ENCODE measurements at regions not wholly inside any gene's neighbourhood (a gene's known extent, or its start where the extent isn't known, plus 50 kb on each side); places are given as distances from the start of the nearest gene placed in this dataset.

DNA sequence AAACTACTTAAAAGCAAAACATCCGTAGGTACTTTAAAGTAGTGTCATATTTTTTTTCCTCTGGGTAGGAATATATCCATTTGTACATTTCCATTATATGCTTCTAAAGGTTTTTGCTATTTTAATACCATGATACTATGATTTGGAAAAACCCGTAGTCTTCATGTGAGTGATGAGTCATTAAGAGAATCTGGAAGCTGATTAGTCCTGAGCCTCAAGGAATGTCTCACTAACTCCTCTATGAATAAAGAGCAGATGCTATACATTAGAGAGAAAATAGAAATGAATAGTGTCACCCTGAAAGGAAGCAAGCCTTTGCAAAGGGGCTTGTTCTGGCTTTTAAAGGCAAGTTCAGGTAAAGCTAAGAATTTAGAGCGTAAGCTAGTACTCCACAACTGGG, 432.1 kb downstream of the CCDC91 start:
- no peaks in the 10 kb centered on the region for H3K9me3 ChIP-seq
- H3K4me1 ChIP-seq (ENCODE audit: low read depth) = no peaks in the 10 kb centered on the region
- no peak for ATAC-seq
- H3K36me3 ChIP-seq (ENCODE audit: low read depth) = no peaks in the 10 kb centered on the region
- TF ChIP-seq, protein P1, sequence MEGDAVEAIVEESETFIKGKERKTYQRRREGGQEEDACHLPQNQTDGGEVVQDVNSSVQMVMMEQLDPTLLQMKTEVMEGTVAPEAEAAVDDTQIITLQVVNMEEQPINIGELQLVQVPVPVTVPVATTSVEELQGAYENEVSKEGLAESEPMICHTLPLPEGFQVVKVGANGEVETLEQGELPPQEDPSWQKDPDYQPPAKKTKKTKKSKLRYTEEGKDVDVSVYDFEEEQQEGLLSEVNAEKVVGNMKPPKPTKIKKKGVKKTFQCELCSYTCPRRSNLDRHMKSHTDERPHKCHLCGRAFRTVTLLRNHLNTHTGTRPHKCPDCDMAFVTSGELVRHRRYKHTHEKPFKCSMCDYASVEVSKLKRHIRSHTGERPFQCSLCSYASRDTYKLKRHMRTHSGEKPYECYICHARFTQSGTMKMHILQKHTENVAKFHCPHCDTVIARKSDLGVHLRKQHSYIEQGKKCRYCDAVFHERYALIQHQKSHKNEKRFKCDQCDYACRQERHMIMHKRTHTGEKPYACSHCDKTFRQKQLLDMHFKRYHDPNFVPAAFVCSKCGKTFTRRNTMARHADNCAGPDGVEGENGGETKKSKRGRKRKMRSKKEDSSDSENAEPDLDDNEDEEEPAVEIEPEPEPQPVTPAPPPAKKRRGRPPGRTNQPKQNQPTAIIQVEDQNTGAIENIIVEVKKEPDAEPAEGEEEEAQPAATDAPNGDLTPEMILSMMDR (IDR thresholded peaks at IDR 0.05) = no peak
- DNase-seq = no peak
- no peak overlapping the region for H3K4me3 ChIP-seq
- intact Hi-C loops (cut with DNase I, micrococcal nuclease) = no loop called here

DNA sequence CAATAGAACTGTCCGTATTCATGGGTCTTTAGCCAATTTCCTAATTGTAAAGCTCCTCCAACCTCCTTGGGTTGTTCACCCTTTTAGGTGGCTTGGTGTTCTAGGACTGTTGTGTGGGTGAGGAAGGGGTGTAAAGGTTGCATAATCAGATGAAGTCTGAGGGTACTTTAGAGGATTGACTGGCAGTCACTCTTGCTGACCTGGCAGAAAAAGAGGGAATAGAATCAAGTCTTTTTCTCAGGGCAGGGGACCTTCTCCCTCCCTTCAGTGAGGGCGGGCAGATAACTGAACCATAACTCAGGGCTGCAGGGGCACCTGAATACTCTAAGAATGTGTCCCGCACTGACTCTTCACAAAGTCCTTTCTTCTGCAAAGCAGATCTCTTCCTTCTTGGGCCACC, 436.2 kb downstream of the CCDC91 start:
- TF ChIP-seq, protein P1 (IDR thresholded peaks at IDR 0.05) = no peak
- intact Hi-C loops (cut with DNase I, micrococcal nuclease) = no loop called here
- H3K4me1 ChIP-seq (ENCODE audit: low read depth) = no peaks in the 10 kb centered on the region
- no peak overlapping the region for H3K4me3 ChIP-seq
- ATAC-seq = no peak
- no peaks in the 10 kb centered on the region for H3K36me3 ChIP-seq (ENCODE audit: low read depth)
- DNase-seq = no peak
- H3K9me3 ChIP-seq = no peaks in the 10 kb centered on the region

DNA sequence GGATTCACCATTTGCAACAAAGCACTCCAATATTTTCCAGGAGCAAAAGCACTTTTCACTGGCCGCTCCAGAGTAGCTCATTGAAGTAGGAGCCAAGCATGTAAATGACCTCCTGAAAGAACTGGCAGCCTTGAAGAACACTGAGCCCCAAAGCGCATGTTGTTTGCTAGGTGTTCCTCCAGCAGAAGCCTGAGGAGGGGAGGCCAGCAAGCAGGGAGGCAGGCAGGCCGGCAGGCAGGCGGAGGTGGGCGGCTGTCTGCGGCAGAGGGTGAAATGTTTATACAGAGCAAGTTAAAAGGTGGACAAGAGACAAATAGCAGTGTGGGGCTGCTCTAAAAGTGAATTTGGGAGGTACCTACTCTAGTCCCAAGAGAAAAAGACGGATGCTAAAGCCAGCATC, 439.4 kb downstream of the CCDC91 start:
- Histone ChIP-seq H3K36me3 (ENCODE audit: low read depth) (no peaks in the 10 kb centered on the region), H3K4me3 (no peak overlapping the region), H3K9me3 (no peaks in the 10 kb centered on the region), H3K4me1 (ENCODE audit: low read depth) (no peaks in the 10 kb centered on the region)
- ATAC-seq = no peak
- TF ChIP-seq, protein P1 (IDR thresholded peaks at IDR 0.05) = no peak
- no peak for DNase-seq
- intact Hi-C loops (cut with DNase I, micrococcal nuclease) = no loop called here

DNA sequence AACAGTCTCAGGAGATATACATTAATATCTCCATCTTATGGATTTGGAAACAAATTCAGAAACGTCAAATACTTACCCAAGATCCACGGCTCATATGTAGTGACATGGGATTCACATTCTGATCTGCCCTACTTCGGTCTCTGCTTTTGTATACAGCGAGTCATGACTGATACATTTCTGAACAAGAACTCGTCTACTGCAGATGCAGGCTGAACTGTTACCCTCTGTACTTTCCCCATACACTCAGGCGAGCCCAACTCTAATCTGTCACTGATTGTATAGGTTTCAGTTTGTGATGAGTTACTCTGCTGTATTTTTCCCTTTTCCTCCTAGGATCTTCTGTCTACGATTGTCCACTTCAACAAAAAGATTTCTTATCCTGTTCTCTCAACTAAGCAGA, 441.6 kb downstream of the CCDC91 start:
- no peaks in the 10 kb centered on the region for H3K9me3 ChIP-seq
- no peak for ATAC-seq
- TF ChIP-seq, protein P1 (IDR thresholded peaks at IDR 0.05) = no peak
- DNase-seq = no peak
- H3K36me3 ChIP-seq (ENCODE audit: low read depth) = no peaks in the 10 kb centered on the region
- no peak overlapping the region for H3K4me3 ChIP-seq
- intact Hi-C loops (cut with DNase I, micrococcal nuclease) = no loop called here
- H3K4me1 ChIP-seq (ENCODE audit: low read depth) = no peaks in the 10 kb centered on the region

DNA sequence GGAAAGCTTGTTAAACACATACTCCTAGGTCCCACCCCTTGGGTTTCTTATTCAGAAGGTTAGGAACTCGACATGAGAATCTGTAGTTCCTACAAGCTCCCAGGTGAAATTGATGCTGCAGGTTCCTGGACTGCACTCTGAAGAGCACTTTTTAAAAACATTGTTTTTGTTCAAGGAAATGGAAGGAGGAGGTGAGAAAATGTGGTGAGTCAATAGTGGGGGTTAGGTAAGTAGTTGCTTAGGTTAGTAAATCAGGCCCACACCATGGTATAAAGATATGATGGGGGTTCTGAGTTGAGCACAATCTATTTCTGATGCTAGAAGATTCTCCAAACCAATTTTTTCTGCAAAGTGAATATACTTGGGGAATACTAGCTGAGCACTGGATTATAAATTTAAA, 450.3 kb downstream of the CCDC91 start:
- no peaks in the 10 kb centered on the region for H3K4me1 ChIP-seq (ENCODE audit: low read depth)
- H3K9me3 ChIP-seq = no peaks in the 10 kb centered on the region
- ATAC-seq (no peak), DNase-seq (no peak)
- intact Hi-C loops (cut with DNase I, micrococcal nuclease) = no loop called here
- H3K36me3 ChIP-seq (ENCODE audit: low read depth) = no peaks in the 10 kb centered on the region
- no peak overlapping the region for H3K4me3 ChIP-seq
- TF ChIP-seq, protein P1 (IDR thresholded peaks at IDR 0.05) = no peak

DNA sequence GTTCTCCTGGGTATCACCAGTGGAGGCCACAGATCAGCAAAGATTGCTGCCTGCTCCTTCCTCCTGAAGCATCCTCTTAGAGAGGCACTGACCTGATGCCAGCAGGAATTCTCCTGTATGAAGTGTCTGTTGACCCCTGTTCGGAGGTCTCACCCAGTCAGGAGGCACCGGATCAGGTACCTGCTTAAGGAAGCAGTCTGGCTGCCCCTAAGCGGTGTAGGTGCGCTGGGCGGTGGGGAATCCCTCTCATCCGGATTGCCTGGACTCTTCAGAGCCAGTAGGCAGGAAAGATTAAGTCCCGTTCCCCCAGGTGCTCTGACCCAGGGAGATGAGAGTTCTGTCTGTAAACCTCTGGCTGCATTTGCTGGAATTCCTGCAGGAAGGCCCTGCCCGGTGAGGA, 455.2 kb downstream of the CCDC91 start:
- ATAC-seq = no peak
- no peak overlapping the region for H3K4me3 ChIP-seq
- H3K9me3 ChIP-seq = no peaks in the 10 kb centered on the region
- no peaks in the 10 kb centered on the region for H3K36me3 ChIP-seq (ENCODE audit: low read depth)
- no peak for DNase-seq
- H3K4me1 ChIP-seq (ENCODE audit: low read depth) = no peaks in the 10 kb centered on the region
- TF ChIP-seq, protein P1 (IDR thresholded peaks at IDR 0.05) = no peak
- intact Hi-C loops (cut with DNase I, micrococcal nuclease) = no loop called here

All from mucosa of descending colon (tissue), 3 donors.